GM19324 (cell line): ENCODE measurements at regions not wholly inside any gene's neighbourhood (a gene's known extent, or its start where the extent isn't known, plus 50 kb on each side); places are given as distances from the start of the nearest gene placed in this dataset.

Experiments
- ATAC-seq: cut with Tn5 transposase; IDR thresholded peaks from one replicate; pipeline ENCODE4 v1.9.1; 2021; ENCODE audit warnings: mild to moderate bottlenecking, moderate library complexity; ENCODE audit not compliant: unreplicated experiment, low FRiP score

- no peak for ATAC-seq
Measured at GRCh38 chr3:87046241-87046640, 55.3 kb upstream of the VGLL3 start.

GRCh38 chr3:87045473-87045872 is 54.5 kb upstream of the VGLL3 start:
- ATAC-seq: no peak

- no peak for ATAC-seq
Measured at GRCh38 chr3:87044846-87045245, 53.9 kb upstream of the VGLL3 start.

GRCh38 chr3:87044409-87044808 is 53.5 kb upstream of the VGLL3 start:
- ATAC-seq: no peak

GRCh38 chr3:87041191-87041590 is 50.2 kb upstream of the VGLL3 start:
- ATAC-seq: no peak
